GM20000 (cell line): ENCODE measurements at regions not wholly inside any gene's neighbourhood (a gene's known extent, or its start where the extent isn't known, plus 50 kb on each side); places are given as distances from the start of the nearest gene placed in this dataset.

Experiments
- DNase-seq: peaks from one replicate; pipeline ENCODE4 v3.0.0; 2012; ENCODE audit warnings: low spot score
- TF ChIP-seq, protein P1 (sequence below): IDR thresholded peaks from 2 replicates; pipeline ENCODE4 v1.5.1; 2012; ENCODE audit warnings: mild to moderate bottlenecking, control low read depth; ENCODE audit errors: extremely low read depth, missing control alignments

DNA sequence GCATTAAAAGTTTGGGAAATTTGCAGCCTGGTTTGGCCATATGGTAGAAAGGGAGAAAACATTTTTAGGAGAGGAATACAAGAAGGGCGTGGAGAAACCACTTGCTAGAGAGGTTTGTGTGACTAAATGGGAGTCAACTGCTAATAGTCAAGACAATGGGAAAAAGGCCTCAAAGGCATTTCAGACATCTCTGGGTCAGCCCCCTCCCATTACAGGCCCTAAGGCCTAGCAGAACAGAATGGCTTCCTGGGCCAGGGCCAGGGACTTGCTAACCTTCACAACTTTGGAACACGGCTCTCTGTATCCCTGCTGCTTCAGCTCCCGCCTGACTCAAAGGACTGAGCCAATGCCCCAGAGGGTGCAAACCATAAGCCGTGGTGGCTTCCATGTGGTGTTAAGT is 752.3 kb upstream of the ADAMTS5 start:
- DNase-seq = no peak

DNA sequence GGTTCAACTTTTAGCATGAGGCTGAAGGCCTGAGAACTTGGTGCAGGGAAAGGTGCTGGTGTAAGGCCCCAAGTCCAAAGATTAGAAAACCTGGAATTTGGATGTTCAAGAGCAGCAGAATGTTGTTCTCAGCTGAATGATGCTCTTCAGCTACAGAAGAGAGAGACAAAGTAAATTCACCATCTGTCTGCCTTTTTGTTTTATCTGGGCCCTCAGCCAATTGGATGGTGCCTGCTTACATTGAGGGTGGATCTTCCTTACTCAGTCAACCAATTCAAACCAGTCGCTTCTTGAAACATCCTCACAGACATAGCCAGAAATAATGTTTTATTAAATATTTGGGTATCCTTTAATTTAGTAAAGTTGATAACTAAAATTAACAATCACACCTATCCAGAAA is 748.2 kb upstream of the ADAMTS5 start:
- TF ChIP-seq, protein P1, sequence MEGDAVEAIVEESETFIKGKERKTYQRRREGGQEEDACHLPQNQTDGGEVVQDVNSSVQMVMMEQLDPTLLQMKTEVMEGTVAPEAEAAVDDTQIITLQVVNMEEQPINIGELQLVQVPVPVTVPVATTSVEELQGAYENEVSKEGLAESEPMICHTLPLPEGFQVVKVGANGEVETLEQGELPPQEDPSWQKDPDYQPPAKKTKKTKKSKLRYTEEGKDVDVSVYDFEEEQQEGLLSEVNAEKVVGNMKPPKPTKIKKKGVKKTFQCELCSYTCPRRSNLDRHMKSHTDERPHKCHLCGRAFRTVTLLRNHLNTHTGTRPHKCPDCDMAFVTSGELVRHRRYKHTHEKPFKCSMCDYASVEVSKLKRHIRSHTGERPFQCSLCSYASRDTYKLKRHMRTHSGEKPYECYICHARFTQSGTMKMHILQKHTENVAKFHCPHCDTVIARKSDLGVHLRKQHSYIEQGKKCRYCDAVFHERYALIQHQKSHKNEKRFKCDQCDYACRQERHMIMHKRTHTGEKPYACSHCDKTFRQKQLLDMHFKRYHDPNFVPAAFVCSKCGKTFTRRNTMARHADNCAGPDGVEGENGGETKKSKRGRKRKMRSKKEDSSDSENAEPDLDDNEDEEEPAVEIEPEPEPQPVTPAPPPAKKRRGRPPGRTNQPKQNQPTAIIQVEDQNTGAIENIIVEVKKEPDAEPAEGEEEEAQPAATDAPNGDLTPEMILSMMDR = no peak
- no peak for DNase-seq

More for the DNA sequence above, 752.3 kb upstream of the ADAMTS5 start:
- TF ChIP-seq, protein P1 = no peak

- no peak for DNase-seq
- TF ChIP-seq, protein P1 = no peak
Measured at GRCh38 chr21:27713154-27714109, 746.5 kb upstream of the ADAMTS5 start.

GRCh38 chr21:27704567-27705166 is 737.8 kb upstream of the ADAMTS5 start:
- DNase-seq = no peak
- TF ChIP-seq, protein P1 = no peak

DNA sequence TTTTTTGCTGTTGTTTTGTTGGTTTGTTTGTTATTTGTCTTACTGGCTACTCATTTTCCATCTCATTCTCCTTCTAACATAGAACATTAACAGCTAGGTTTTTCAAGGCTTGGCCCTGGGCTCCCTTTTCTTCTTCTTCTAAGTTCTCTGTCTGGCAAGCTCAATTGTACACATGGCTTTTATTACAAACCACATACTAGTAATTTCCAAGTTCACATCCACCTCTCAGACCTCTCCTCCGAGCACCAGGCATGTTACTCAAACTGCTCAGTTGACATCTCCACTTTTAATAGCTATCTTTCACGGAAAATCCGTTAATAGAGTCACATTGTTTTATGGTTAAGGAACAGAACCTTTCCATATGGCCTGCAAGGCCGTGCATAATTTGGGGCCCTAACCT is 736.9 kb upstream of the ADAMTS5 start:
- TF ChIP-seq, protein P1 = no peak

DNA sequence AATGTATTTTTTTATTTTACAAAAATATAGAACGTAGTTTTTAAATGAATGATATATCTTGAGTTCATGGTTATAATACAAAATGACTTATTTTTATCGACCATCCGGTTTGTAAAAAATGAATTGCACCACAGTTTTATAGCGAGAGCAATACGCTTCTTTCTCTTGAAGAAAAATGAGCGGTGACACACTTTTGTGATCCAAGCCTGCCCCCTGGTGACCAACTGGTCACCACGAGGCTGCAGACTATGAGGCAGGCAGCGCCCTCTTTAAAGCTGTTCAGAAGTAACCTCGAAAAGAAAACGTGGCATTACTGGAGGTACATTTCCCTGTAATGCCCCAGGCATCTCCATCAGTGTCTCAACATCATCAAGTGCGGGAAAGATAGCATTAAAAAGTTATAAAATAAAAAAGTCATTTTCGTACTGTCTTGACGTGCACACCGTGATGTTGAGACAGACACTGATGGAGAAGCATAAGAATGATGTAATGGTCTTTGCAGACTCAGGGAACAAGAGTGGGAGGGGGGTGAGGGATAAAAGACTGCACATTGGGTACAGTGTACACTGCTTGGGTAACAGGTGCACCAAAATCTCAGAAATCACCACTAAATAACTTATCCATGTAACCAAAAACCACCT is 734.2 kb upstream of the ADAMTS5 start:
- peak; percentile 49 for DNase-seq
- TF ChIP-seq, protein P1 = peak; percentile 39

More for the DNA sequence above, 736.9 kb upstream of the ADAMTS5 start:
- no peak for DNase-seq

- no peak for DNase-seq
- TF ChIP-seq, protein P1 = no peak
Measured at GRCh38 chr21:27695246-27695645, 728.4 kb upstream of the ADAMTS5 start.
